PFSK-1 (cell line): ENCODE measurements at regions not wholly inside any gene's neighbourhood (a gene's known extent, or its start where the extent isn't known, plus 50 kb on each side); places are given as distances from the start of the nearest gene placed in this dataset.

Experiments used
- FOXP2 ChIP-seq: optimal IDR thresholded peaks from 2 replicates; pipeline ENCODE3; 2011; ENCODE audit warnings: borderline replicate concordance, control low read depth, inconsistent platforms; ENCODE audit not compliant: insufficient read depth; ENCODE audit errors: extremely low read length, extremely low read depth
- POLR2AphosphoS5 ChIP-seq: IDR thresholded peaks from 2 replicates; pipeline ENCODE4 v1.6.1; 2012; ENCODE audit warnings: low read depth, mild to moderate bottlenecking, control low read depth, low read length, moderate library complexity
- REST ChIP-seq, 2 experiments: IDR thresholded peaks; 2 replicates each; pipeline versions ENCODE4 v1.6.1 to v1.8.0; 2011 to 2012; ENCODE audit warnings: low read depth in 2 of 2, low read length in 2 of 2, control low read depth in 1 of 2, inconsistent platforms in 1 of 2, mild to moderate bottlenecking in 1 of 2, moderate library complexity in 1 of 2; ENCODE audit not compliant: insufficient read depth in 1 of 2
- SIN3A ChIP-seq: IDR thresholded peaks from 2 replicates; pipeline ENCODE4 v1.6.1; 2012; ENCODE audit warnings: mild to moderate bottlenecking, low read length, moderate library complexity, borderline replicate concordance; ENCODE audit not compliant: insufficient read depth
- TAF1 ChIP-seq: IDR thresholded peaks from 2 replicates; pipeline ENCODE4 v1.6.1; 2012; ENCODE audit warnings: low read length, control low read depth, borderline replicate concordance; ENCODE audit not compliant: insufficient read depth

- TF ChIP-seq POLR2AphosphoS5: no peak
- TF ChIP-seq SIN3A: no peak
- TF ChIP-seq REST (IDR thresholded peaks at IDR 0.05; ENCODE audit: insufficient read depth in 1 of 2, low read depth in 2 of 2, low read length in 2 of 2): no peak
- TF ChIP-seq TAF1: no peak
- no peak for TF ChIP-seq FOXP2
Observed at GRCh38 chr11:122430490-122430889, 225.0 kb upstream of the UBASH3B start.
